Fibroblast of lung (primary cell): ENCODE measurements at regions not wholly inside any gene's neighbourhood (a gene's known extent, or its start where the extent isn't known, plus 50 kb on each side); places are given as distances from the start of the nearest gene placed in this dataset.

Experiments
- DNase-seq, 2 donors: peaks; one replicate each; pipeline versions ENCODE4 v3.0.0 to v3.0.0-alpha.2; 2010; ENCODE audit warnings: low read depth in 2 of 2
- H2AFZ ChIP-seq: 2 replicates; pipeline ENCODE4 v1.5.1; 2012; ENCODE audit warnings: low read length, control low read depth, inconsistent platforms
- H3K27ac ChIP-seq: 2 replicates; pipeline ENCODE4 v1.5.1; 2011; ENCODE audit warnings: low read length, control low read depth; ENCODE audit not compliant: insufficient read depth
- H3K27me3 ChIP-seq: 2 replicates; pipeline ENCODE4 v1.5.1; 2011; ENCODE audit warnings: mild to moderate bottlenecking, low read length; ENCODE audit not compliant: control insufficient read depth, insufficient read depth
- H3K36me3 ChIP-seq: 2 replicates; pipeline ENCODE4 v1.5.1; 2011; ENCODE audit warnings: low read length; ENCODE audit not compliant: control insufficient read depth, insufficient read depth
- H3K4me1 ChIP-seq: 2 replicates; pipeline ENCODE4 v1.5.1; 2011; ENCODE audit warnings: low read length; ENCODE audit not compliant: control insufficient read depth, insufficient read depth; ENCODE audit errors: extremely low read depth
- H3K4me2 ChIP-seq: 2 replicates; pipeline ENCODE4 v1.5.1; 2011; ENCODE audit warnings: low read length, control low read depth; ENCODE audit not compliant: insufficient read depth; ENCODE audit errors: extremely low read depth
- H3K4me3 ChIP-seq, 4 experiments: fragments of 200-600 bp in 1 of 4; sonication (generic) in 1 of 4; replicated peaks in 1 of 4; 2 replicates each; pipeline ENCODE4 v1.5.1; 2011 to 2016; ENCODE audit warnings: low read length in 4 of 4, low read depth in 3 of 4, mild to moderate bottlenecking in 3 of 4, control low read depth in 2 of 4, inconsistent platforms in 1 of 4, mixed read lengths in 1 of 4; ENCODE audit not compliant: insufficient read depth in 1 of 4; ENCODE audit errors: control extremely low read depth in 1 of 4
- H3K79me2 ChIP-seq: 2 replicates; pipeline ENCODE4 v1.5.1; 2012; ENCODE audit warnings: mild to moderate bottlenecking, low read length, inconsistent platforms; ENCODE audit not compliant: control insufficient read depth, insufficient read depth
- H3K9ac ChIP-seq: 2 replicates; pipeline ENCODE4 v1.5.1; 2011; ENCODE audit warnings: mild to moderate bottlenecking, low read length, control low read depth; ENCODE audit not compliant: insufficient read depth
- H3K9me3 ChIP-seq: 2 replicates; pipeline ENCODE4 v1.5.1; 2012; ENCODE audit warnings: low read depth, low read length; ENCODE audit not compliant: control insufficient read depth, insufficient read depth
- H4K20me1 ChIP-seq: 2 replicates; pipeline ENCODE4 v1.5.1; 2011; ENCODE audit warnings: low read length; ENCODE audit not compliant: control insufficient read depth, insufficient read depth; ENCODE audit errors: extremely low read depth
- CTCF ChIP-seq, 2 donors: IDR thresholded peaks in 1 of 2; conservative IDR thresholded peaks in 1 of 2; 1 replicate in 1 of 2; 2 replicates in 1 of 2; pipeline ENCODE4 v1.5.1; 2011 to 2012; ENCODE audit warnings: low read length in 2 of 2, control low read depth in 1 of 2, inconsistent platforms in 1 of 2, low read depth in 1 of 2, mild to moderate bottlenecking in 1 of 2
- EZH2 ChIP-seq: IDR thresholded peaks from 2 replicates; pipeline ENCODE4 v1.5.1; 2012; ENCODE audit warnings: low read length, control low read depth, mild to moderate bottlenecking; ENCODE audit errors: missing control alignments

GRCh38 chr7:117997862-117998825, 124.9 kb upstream of the CTTNBP2 start:
- no peaks in the 10 kb centered on the region for H4K20me1 ChIP-seq
- H2AFZ ChIP-seq = no peak overlapping the region
- no peaks in the 10 kb centered on the region for H3K9me3 ChIP-seq
- no peak overlapping the region for H3K4me2 ChIP-seq
- DNase-seq = peak in 1 of 2 donors; percentile 53
- no peak overlapping the region for H3K9ac ChIP-seq
- no peaks in the 10 kb centered on the region for H3K36me3 ChIP-seq
- H3K27me3 ChIP-seq = no peaks in the 10 kb centered on the region
- H3K4me3 ChIP-seq = no peak overlapping the region
- H3K79me2 ChIP-seq = no peaks in the 10 kb centered on the region
- no peak overlapping the region for H3K27ac ChIP-seq
- no peaks in the 10 kb centered on the region for H3K4me1 ChIP-seq
- TF ChIP-seq CTCF (conservative IDR thresholded peaks at IDR 0.05 in 1 of 2, IDR thresholded peaks at IDR 0.05 in 1 of 2; ENCODE audit: low read depth in 1 of 2, low read length in 2 of 2) (no peak), EZH2 (no peak)

DNA sequence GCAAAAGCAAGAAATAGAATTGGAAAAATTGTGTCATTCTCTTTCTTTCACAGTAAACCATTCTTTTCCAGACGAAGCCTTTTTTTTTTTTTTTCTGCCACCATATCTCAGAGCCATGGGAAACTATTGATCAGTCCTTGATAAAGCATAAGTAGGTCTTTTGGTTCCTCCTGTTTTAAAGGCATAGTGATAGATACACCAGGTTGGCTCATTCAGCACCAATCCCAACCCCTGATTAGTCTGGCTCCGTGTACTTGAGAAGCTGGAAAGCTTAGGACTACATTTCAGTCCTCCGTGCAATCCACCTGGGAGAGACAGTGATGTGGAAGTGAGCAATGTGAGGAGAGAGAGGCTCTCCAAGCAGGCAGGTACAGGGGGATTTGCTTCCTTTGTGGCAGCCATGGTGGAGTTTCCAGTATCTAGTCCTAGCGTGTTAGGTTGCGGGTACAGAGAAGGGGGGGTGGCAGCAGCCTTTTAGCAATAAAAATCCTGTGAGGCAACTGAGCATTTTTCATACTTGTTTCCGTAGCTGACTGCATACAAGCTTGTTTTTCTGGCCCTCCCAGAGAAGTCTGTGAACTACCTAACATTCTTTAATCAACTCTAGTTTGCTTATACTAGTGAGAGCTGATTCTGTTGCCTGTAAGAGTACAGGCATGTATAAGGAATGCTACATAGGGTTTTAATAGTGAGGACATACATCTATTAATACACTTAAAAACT, 127.4 kb upstream of the CTTNBP2 start:
- TF ChIP-seq EZH2 (no peak), CTCF (conservative IDR thresholded peaks at IDR 0.05 in 1 of 2, IDR thresholded peaks at IDR 0.05 in 1 of 2; ENCODE audit: low read depth in 1 of 2, low read length in 2 of 2) (no peak)
- no peak overlapping the region for H3K9ac ChIP-seq
- no peak for DNase-seq

GRCh38 chr7:118003476-118003875, 130.2 kb upstream of the CTTNBP2 start:
- Histone ChIP-seq H2AFZ (no peak overlapping the region), H3K9me3 (no peaks in the 10 kb centered on the region), H3K27me3 (no peaks in the 10 kb centered on the region), H3K4me1 (no peaks in the 10 kb centered on the region), H3K27ac (no peak overlapping the region), H3K4me2 (no peak overlapping the region), H3K9ac (no peak overlapping the region), H3K36me3 (no peaks in the 10 kb centered on the region), H4K20me1 (no peaks in the 10 kb centered on the region), H3K4me3 (no peak overlapping the region), H3K79me2 (no peaks in the 10 kb centered on the region)
- TF ChIP-seq EZH2 (no peak), CTCF (conservative IDR thresholded peaks at IDR 0.05 in 1 of 2, IDR thresholded peaks at IDR 0.05 in 1 of 2; ENCODE audit: low read depth in 1 of 2, low read length in 2 of 2) (no peak)
- DNase-seq = no peak

More for the DNA sequence above, 127.4 kb upstream of the CTTNBP2 start:
- H3K4me2 ChIP-seq = no peak overlapping the region
- no peak overlapping the region for H3K27ac ChIP-seq
- H4K20me1 ChIP-seq = no peaks in the 10 kb centered on the region
- no peaks in the 10 kb centered on the region for H3K36me3 ChIP-seq
- no peaks in the 10 kb centered on the region for H3K79me2 ChIP-seq
- no peak overlapping the region for H3K4me3 ChIP-seq
- H3K27me3 ChIP-seq = no peaks in the 10 kb centered on the region
- H2AFZ ChIP-seq = no peak overlapping the region
- H3K4me1 ChIP-seq = no peaks in the 10 kb centered on the region
- no peaks in the 10 kb centered on the region for H3K9me3 ChIP-seq
